Epithelial cell of proximal tubule (primary cell): ENCODE measurements at regions not wholly inside any gene's neighbourhood (a gene's known extent, or its start where the extent isn't known, plus 50 kb on each side); places are given as distances from the start of the nearest gene placed in this dataset.
"Not testable (repeated sequence)": the region's sequence is repeated elsewhere in the genome, so short reads cannot be mapped to it uniquely, and the experiment has no call there.

Experiments used
- DNase-seq: peaks from one replicate; pipeline ENCODE4 v3.0.0-alpha.2; 2011; ENCODE audit warnings: low read depth
- H3K4me3 ChIP-seq: 2 replicates; pipeline ENCODE4 v1.5.1; 2011; ENCODE audit warnings: low read depth, mild to moderate bottlenecking, low read length
- TF ChIP-seq, protein P1 (sequence below): conservative IDR thresholded peaks from 2 replicates; pipeline ENCODE4 v1.5.1; 2012; ENCODE audit warnings: low read depth, mild to moderate bottlenecking, low read length

DNA sequence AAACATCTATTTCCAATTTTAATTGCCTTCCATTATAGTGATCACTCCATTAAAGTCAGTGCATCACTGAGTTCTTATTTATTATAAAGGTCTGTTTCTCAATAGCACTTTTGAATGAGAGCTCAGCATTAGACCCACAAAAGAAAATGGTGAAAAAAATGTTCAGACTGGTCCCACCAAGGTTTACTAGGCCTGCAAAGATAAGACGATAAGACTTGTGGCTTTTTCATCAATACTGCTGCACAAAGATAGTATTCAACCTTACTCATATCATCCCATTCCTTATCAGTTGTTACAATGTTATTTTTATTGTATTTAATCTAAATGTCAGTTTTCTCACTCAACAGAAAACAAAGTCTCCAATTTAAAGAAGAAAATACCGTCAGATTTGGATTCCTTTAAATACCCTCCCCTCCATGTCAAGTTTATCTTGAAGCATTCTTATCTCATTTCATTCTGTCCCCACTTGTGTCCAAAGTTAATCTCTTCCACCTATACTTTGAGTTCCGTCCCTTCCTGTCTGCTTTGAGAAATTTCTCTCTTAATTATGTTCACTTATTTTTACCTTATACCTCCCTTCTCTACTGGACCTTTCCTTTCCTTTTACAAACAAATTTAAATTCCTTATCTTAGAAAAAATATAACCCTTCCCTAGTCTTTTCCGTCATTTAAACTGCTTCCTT is 140.0 kb downstream of the GASK1B start:
- H3K4me3 ChIP-seq = peak overlapping the region; percentile 36
- DNase-seq = no peak
- TF ChIP-seq, protein P1, sequence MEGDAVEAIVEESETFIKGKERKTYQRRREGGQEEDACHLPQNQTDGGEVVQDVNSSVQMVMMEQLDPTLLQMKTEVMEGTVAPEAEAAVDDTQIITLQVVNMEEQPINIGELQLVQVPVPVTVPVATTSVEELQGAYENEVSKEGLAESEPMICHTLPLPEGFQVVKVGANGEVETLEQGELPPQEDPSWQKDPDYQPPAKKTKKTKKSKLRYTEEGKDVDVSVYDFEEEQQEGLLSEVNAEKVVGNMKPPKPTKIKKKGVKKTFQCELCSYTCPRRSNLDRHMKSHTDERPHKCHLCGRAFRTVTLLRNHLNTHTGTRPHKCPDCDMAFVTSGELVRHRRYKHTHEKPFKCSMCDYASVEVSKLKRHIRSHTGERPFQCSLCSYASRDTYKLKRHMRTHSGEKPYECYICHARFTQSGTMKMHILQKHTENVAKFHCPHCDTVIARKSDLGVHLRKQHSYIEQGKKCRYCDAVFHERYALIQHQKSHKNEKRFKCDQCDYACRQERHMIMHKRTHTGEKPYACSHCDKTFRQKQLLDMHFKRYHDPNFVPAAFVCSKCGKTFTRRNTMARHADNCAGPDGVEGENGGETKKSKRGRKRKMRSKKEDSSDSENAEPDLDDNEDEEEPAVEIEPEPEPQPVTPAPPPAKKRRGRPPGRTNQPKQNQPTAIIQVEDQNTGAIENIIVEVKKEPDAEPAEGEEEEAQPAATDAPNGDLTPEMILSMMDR = no peak

DNA sequence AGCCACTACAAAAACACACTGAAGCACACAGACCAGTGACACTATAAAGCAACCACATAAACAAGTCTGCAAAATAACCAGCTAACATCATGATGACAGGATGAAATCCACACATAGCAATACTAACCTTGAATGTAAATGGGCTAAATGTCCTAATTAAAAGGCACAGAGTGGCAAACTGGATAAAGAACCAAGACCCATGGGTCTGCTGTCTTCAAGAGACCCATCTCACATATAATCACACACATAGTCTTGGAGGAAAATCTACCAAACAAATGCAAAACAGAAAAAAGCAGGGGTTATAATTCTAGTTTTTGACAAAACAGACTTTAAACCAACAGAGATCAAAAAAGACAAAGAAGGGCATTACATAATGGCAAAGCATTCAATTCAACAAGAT is 144.4 kb downstream of the GASK1B start:
- H3K4me3 ChIP-seq, DNase-seq: not testable (repeated sequence)

DNA sequence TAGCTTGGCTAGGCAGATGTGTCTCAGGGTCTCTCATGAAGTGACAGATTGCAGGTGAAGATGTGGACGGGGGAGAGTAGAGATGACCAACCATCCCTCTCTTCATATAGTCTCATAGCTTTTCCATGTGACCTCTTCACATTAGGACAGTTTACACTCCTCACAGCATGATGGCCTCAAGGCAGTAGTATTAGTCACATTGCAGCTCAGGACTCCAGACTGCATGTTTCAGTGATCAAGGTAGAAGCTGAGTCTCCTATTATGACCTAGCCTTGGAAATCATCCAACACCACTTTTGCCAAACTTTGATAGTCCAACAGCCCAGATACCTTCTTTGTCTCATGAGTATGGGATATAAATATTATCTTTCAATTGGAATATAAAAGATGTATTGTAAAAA is 147.7 kb downstream of the GASK1B start:
- TF ChIP-seq, protein P1 = no peak
- H3K4me3 ChIP-seq = no peak overlapping the region
- DNase-seq = no peak

DNA sequence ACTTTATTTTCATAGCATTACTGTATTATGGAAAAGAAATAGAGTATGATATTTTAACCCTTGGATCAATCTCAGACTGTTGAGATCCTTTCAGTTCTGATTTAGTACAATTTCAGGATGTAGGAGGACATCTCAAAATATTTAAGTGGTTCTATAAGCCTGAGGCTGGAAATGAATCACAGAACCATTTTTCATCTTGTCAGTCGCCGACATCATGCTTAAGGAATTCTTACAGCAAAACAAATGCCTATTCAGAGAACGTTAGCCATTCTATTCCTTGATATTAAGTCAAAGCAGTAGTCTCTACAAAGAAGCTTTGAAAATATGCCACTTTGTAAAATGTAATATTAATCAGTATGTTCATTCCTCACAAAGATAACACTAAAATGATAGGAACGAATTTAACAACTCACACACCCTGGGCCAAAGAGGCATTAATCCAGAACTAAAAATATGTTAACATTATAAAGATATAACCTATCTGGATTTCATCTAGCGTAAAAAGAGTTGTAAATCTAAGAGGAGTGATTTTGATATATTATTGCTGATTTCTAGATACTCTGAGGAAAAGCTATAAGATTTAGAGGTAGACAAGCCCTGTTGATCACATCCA is 152.0 kb downstream of the GASK1B start:
- DNase-seq = peak; percentile 71
- H3K4me3 ChIP-seq = no peak overlapping the region
- TF ChIP-seq, protein P1 = no peak

DNA sequence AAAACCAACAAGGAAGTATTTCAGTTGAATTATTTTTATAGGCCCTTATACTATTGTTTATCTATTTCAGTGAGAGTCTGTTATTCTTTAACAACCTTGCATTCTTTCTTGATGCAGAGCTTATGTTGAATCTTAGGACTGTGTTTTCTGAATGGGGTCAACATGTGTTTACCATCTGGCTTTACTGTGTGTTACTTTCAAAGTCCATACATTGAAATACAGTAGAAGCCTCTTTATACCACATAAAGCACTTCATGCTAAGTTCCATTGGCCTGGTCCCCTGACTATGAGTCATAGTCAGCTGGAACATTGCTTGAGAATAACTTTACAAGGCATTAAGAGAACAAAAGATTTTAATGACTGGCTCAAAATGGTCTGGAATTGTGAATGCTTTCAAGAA is 152.6 kb downstream of the GASK1B start:
- DNase-seq = peak; percentile 73
- no peak overlapping the region for H3K4me3 ChIP-seq
- TF ChIP-seq, protein P1 = no peak

DNA sequence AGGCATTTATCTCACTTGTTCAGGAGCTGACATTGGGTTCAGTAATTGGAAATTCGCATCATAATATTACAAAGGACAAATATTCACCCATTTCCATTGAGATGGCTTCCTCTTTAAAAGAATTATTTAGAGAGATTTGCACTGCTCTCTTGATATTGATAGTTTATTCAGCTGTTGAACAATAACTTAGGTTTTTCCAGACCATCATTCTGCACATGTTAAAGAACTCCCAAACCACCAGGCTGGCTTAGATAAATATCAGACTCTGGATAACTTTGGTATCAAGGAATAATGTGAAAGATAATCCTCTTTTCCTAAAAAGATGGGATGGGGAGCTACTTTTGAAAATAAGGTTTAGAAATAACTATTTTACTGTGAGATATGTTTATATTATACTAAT is 154.0 kb downstream of the GASK1B start:
- TF ChIP-seq, protein P1 = no peak
- no peak for DNase-seq
- no peak overlapping the region for H3K4me3 ChIP-seq

DNA sequence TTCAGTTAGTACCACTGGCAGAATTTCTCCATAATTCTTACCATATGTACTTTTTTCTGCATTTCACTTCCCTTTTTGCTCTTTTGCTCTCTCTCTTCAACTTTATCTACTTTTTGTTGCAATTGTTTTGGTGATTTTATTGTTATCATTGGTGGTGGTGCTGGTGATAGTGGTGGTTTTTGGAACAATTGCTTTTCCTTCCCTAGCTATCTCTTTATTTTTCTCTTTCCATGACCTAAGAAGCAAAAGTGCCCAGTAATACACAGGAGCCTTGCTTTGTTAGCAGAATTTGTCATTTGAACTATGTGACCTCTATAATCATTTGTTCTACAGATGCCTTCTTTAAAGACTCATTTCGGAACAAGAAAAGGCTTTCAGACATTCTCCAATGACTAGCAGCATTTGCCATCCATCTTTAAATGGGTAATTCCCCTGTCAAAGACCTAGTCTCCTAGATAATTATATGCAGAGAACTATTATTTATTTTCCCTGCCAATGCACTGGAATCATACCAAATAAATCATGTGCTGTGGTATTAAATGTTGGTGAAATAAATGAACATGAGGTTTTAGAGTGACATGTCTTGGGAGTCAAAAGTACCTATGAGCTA is 154.5 kb downstream of the GASK1B start:
- H3K4me3 ChIP-seq = no peak overlapping the region
- TF ChIP-seq, protein P1 = no peak
- DNase-seq = no peak
